Muscle layer of duodenum (tissue), 2 donors: ENCODE measurements at regions not wholly inside any gene's neighbourhood (a gene's known extent, or its start where the extent isn't known, plus 50 kb on each side); places are given as distances from the start of the nearest gene placed in this dataset.

Experiments used
- H3K27ac ChIP-seq: one replicate; pipeline ENCODE4 v1.7.0; 2013; ENCODE audit warnings: mild to moderate bottlenecking, low read length
- H3K27me3 ChIP-seq: one replicate; pipeline ENCODE4 v1.7.0; 2013; ENCODE audit warnings: low read depth, mild to moderate bottlenecking, control low read depth, low read length
- H3K36me3 ChIP-seq, 2 donors: one replicate each; pipeline ENCODE4 v1.7.0; 2013; ENCODE audit warnings: low read length in 2 of 2, control low read depth in 1 of 2, mild to moderate bottlenecking in 1 of 2; ENCODE audit not compliant: insufficient read depth in 2 of 2, control insufficient read depth in 1 of 2
- H3K4me1 ChIP-seq, 2 donors: one replicate each; pipeline ENCODE4 v1.7.0; 2013; ENCODE audit warnings: low read length in 2 of 2, mild to moderate bottlenecking in 2 of 2, control low read depth in 1 of 2, moderate library complexity in 1 of 2; ENCODE audit not compliant: insufficient read depth in 2 of 2, control insufficient read depth in 1 of 2
- H3K4me3 ChIP-seq, 2 donors: one replicate each; pipeline ENCODE4 v1.7.0; 2013; ENCODE audit warnings: low read length in 2 of 2, low read depth in 1 of 2, mild to moderate bottlenecking in 1 of 2
- H3K9me3 ChIP-seq, 2 donors: one replicate each; pipeline ENCODE4 v1.7.0; 2013; ENCODE audit warnings: low read length in 2 of 2, control low read depth in 1 of 2, mild to moderate bottlenecking in 1 of 2; ENCODE audit not compliant: control insufficient read depth in 1 of 2
- donor health status: healthy.

DNA sequence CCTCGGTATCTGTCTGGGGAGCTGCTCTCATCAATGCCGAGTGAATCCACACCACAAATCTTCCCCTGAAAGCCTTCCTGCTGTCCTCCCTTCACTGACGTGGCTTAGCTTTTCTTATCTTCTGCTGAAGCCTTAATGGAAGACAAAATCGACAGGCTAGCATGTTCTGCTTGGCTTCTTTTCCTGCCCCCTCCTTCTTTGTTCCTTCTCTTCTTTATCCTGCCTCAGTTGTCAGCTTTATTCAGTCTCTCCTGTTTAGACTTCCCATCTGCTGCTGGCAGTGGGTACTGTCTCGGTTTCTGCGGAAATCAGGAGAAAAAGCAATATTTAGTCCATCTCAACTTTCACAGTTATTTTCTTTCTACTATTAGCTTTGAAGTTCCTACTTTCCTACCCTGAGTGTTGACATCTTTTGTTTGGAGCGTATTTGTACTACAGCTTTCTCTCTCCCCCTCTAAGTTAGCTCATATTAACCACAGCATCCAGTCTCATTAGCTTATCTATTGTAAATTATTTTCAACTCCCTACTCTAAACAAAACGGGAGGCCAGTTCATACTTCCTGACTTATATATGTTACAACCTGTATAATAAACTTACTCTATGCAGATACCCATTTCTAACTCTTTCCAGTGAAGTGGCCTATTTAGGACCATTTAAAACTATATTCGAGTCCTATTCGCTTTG is 226.0 kb downstream of the DACT1 start:
- H3K27ac ChIP-seq: no peak overlapping the region
- no peaks in the 10 kb centered on the region for H3K36me3 ChIP-seq
- peaks cover 0 to 5% of the 10 kb centered on the region in 2 donors for H3K4me1 ChIP-seq
- peaks cover 0 to 4% of the 10 kb centered on the region in 2 donors for H3K9me3 ChIP-seq
- no peaks in the 10 kb centered on the region for H3K27me3 ChIP-seq
- H3K4me3 ChIP-seq: no peak overlapping the region

DNA sequence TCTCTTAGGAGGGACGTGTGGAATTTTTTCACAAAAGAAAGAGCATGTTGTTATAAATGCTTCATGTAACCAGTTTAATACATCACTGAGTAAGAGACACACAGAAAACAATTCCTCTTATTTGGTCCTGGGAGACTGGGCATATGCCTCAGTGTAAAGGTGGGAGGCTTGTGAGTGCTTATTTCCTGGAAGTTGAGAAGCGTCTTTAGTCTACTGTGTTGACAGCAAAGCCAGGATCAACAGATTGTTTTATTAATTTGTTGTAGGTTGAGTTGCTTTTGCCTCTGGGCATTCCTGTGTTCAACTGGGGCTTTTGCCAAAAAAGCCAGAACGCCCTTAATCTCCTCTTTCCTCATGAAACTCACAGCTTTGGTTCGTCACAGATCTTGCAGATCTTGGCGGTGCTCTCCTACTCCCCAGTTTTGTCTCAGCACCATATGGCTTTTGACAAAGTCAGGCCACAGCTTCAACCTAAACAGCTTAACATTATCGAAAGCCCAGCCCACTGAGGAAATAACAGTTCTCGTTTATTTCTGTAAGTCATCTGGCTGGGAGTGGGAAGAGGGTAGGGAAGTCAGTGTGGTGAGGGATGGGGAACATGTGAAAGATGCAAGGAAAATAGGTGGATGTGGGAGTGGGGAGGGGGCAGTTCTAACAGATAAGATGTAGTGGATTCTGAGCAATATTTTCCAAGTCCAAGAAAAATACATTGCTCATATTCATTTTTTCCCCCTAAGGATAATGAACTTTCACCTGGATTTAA is 227.2 kb downstream of the DACT1 start:
- peaks cover 0 to 5% of the 10 kb centered on the region in 2 donors for H3K4me1 ChIP-seq
- H3K36me3 ChIP-seq: no peaks in the 10 kb centered on the region
- no peak overlapping the region for H3K27ac ChIP-seq
- H3K9me3 ChIP-seq: no peaks in the 10 kb centered on the region
- no peak overlapping the region for H3K4me3 ChIP-seq
- H3K27me3 ChIP-seq: no peaks in the 10 kb centered on the region

DNA sequence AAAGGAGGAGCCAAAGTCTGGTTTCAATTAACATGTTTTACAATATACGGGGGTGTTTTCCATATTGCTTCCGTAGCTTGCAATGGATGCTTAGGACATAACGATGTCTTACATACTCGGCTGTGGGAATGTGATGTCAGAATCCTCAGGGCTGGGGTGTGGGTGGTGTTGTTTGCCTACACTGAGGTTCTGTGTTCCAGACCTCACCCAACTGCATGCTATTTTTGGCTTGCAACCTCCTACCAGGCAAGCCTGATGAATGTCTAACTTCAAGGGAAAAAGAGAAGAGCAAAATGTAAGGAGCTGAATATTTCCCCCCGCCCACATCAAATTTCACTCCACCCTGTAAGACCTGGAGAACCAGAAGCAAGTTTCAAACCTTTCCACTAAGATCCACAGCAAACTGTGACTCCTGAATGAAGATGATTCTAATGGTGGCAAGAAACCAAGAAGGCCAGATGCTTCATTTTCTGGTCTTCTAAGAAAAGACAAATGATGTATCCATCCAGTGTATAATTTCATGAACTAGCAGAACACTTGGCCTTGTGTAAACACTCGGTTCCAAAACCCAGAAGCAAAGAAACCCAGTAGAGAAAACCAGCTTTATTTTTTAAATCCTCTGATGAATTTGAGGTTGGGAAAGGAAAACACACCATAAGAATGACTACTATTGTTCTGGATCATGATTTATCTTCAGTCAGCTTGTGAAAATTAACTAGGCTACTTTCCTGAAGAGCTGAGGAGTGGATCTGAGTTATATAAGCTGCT is 227.9 kb downstream of the DACT1 start:
- H3K27me3 ChIP-seq: no peaks in the 10 kb centered on the region
- H3K27ac ChIP-seq: no peak overlapping the region
- peaks cover 0 to 5% of the 10 kb centered on the region in 2 donors for H3K4me1 ChIP-seq
- H3K4me3 ChIP-seq: no peak overlapping the region
- H3K36me3 ChIP-seq: no peaks in the 10 kb centered on the region
- no peaks in the 10 kb centered on the region for H3K9me3 ChIP-seq

DNA sequence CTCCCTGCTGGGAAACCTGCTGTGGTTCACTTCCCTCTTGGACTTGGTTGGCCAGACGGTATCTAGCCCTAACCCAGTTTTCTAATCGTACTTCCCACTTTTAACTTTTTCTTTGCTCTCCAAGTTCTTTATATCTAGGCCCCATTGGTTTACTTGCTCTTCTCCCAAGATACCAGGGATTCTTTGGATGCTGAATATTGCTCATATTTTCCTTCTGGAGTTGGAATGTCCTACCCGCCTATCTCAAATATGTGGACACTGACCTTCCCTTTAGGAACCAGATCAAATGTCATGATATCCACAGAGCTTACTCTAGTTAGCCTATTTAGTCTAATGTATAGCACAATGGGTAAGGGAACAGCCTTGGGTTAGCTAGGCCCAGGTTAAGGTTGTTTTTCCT is 228.6 kb downstream of the DACT1 start:
- Histone ChIP-seq H3K27me3 (no peaks in the 10 kb centered on the region), H3K27ac (no peak overlapping the region), H3K9me3 (no peaks in the 10 kb centered on the region), H3K36me3 (no peaks in the 10 kb centered on the region), H3K4me3 (no peak overlapping the region), H3K4me1 (peaks cover 0 to 5% of the 10 kb centered on the region in 2 donors)

DNA sequence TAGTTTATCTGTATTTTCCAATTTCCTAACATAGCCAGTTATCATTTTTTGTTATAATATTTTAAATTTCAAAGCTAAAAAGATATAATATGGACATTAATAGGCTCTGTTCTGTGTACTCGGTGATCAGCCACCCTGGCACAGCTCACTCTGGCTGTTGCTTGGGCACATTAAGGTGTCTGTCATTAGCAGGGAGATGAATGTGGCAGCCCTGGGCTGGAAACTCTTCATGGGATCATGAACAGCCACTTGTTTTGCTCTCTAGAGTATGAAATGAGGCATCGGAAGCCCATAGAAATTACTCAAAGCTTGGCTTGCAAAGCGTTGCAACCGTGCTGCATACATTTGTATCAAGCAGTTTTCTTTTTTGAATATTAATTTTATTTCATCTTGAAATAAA is 233.2 kb downstream of the DACT1 start:
- Histone ChIP-seq H3K27me3 (no peaks in the 10 kb centered on the region), H3K27ac (no peak overlapping the region), H3K36me3 (no peaks in the 10 kb centered on the region), H3K4me3 (no peak overlapping the region), H3K9me3 (no peaks in the 10 kb centered on the region), H3K4me1 (no peaks in the 10 kb centered on the region)

DNA sequence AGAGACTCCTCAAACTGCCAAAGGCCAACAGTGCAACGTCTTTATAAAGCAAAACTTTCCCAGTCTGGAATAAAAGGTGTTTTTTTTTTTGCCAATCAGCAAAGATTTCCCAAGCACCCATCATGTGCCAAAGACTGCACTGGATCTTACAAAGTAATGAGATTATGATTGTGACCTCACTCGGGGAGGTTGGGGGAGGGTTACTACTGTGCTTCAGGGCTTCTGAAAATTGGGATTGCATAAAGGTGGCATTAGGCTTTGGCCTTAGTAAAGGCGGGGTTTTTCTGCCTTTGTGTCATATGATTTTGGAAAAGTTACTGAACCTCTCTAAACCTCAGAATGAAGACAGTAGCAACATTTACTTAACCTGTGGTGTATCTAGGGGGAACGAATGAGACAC is 233.8 kb downstream of the DACT1 start:
- no peak overlapping the region for H3K27ac ChIP-seq
- H3K9me3 ChIP-seq: no peaks in the 10 kb centered on the region
- no peaks in the 10 kb centered on the region for H3K27me3 ChIP-seq
- H3K36me3 ChIP-seq: no peaks in the 10 kb centered on the region
- H3K4me1 ChIP-seq: no peaks in the 10 kb centered on the region
- no peak overlapping the region for H3K4me3 ChIP-seq

DNA sequence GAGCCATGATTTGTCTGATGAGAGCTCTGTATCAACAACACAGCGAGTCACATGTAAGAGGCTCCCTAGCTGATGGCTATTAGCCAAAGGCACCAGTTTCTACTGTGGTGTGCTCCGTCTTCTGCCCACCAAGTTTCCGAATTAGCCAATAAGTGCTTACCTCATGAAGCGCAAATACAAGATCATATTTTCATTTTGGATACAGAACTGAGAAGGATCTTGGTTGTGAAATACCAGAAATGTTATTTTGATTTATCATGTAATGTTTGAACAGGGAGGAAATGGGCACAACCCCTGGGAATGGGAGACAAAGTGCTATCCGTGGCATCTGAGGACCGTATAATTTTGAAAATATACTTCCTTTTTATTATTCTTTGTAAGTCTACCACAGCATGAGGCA is 234.3 kb downstream of the DACT1 start:
- H3K36me3 ChIP-seq: no peaks in the 10 kb centered on the region
- no peaks in the 10 kb centered on the region for H3K4me1 ChIP-seq
- H3K27ac ChIP-seq: no peak overlapping the region
- no peaks in the 10 kb centered on the region for H3K27me3 ChIP-seq
- no peaks in the 10 kb centered on the region for H3K9me3 ChIP-seq
- no peak overlapping the region for H3K4me3 ChIP-seq

DNA sequence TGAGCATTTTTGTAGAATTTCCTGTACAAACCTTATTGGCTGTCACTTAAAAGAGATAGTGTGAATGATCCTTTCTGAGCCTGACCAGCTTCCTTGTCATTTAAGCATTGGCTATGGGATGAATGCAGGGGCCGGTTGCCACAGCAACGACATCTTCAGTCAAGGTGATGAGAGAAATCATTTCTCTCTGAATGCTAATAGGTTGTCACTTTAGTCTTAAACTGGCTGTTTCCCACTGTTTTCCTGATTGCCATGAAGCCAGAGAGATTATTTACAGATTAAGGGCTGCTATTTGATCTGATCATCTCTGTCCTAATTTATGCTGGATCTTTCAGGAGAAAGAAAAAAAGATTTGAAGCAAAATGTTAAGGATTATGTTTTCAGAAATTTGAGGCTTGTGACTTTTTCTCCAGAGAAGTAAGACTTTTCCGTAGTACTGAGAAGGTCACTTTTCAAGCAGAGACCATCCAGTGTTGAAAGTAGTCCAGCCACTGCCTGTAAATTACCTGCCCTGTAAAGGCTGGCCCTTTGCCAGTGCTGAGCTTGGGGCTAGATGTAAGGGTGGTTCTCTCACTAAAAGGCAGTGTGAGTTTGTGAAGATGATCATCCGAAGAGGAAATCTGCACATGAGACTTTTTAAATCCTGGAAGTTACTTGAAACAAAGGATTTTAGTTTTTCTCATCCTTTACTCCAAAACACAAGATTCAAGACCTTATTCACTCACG is 235.6 kb downstream of the DACT1 start:
- Histone ChIP-seq H3K4me1 (no peaks in the 10 kb centered on the region), H3K27ac (no peak overlapping the region), H3K36me3 (no peaks in the 10 kb centered on the region), H3K4me3 (no peak overlapping the region), H3K9me3 (no peaks in the 10 kb centered on the region), H3K27me3 (no peaks in the 10 kb centered on the region)

DNA sequence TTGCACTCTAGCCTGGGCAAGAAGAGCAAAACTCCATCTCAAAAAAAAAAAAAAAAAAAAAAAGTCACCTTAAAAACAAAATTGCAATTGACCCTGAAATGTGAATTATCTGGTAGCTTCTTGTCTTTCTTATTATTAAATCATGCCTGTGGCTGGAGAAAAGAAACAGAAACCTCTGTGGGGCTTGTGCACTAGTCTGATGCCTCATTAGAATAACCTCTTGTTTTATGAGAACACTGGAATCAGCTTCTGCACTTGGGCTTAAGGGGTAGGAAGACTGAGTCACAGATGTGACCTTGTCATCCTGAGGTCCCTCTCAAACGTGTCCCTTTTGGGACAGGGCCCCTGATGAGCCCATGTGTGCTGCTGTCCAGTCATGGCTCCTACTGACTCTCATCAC is 237.9 kb downstream of the DACT1 start:
- H3K4me1 ChIP-seq: no peaks in the 10 kb centered on the region
- H3K36me3 ChIP-seq: no peaks in the 10 kb centered on the region
- no peaks in the 10 kb centered on the region for H3K27me3 ChIP-seq
- no peaks in the 10 kb centered on the region for H3K9me3 ChIP-seq
- H3K27ac ChIP-seq: no peak overlapping the region
- no peak overlapping the region for H3K4me3 ChIP-seq

DNA sequence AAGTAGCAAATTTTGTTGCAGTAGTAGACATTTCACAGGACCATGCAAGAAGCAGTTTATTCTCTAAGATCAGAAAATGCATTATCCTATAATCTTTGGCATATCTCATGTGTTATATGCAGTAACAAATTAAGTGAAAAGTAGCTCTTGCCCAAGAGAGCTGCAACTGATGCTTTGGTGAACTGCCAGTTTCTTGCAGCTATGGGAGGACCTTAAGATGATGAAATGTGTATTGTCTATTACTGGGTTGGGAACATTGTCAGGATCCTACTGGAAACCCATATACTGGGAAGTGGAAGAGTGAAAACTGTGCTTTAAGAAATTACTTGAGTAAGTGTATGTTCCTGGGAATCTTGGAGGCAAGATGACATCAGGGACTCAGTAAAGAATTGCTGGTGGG is 238.8 kb downstream of the DACT1 start:
- Histone ChIP-seq H3K27ac (no peak overlapping the region), H3K9me3 (no peaks in the 10 kb centered on the region), H3K27me3 (no peaks in the 10 kb centered on the region), H3K4me1 (no peaks in the 10 kb centered on the region), H3K36me3 (no peaks in the 10 kb centered on the region), H3K4me3 (no peak overlapping the region)
